NCI-H1092 treated with DMSO at 0.1 percent for 48 hours (cell line): ENCODE measurements at regions not wholly inside any gene's neighbourhood (a gene's known extent, or its start where the extent isn't known, plus 50 kb on each side); places are given as distances from the start of the nearest gene placed in this dataset.

Source experiments
- DNase-seq: peaks from one replicate; lab custom pipeline; 2025; lab: John Stamatoyannopoulos, UW

DNA sequence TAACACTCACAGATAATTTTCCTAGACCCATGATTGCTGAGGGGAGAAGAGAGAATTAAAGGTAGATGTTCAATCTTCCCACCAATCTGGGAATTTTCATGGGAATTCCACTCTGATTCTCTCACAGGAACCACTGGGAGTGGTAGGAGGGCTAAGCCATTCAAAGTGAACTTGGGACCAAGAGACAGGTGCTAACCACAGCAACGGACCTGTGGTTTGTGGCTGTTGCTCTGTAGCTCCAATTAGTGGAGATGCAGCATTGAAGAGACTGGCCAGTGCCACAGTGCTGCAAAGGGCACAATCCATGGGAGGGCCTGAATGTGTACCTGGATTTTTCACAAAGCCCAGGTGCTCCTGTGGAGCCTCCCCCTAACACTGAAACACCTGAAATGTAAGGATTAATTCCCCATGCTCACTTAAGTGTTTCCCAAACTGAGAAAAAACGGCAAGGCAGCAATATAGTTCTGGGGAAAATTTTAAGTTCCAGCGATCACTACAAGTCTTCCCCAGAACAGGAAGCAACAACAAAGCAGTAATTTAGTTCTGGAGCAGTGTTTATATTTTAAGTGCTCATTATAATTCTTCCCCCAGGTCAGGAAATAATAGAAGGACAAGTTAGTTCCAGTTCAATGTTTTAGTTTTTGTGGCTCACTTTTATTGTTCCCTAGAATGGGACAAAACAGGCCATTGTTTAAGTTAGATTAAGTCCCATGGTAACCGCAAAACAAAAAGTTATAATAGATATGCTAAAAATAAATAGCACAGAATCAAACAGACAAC, 1045.8 kb downstream of the CNTNAP5 start:
- DNase-seq = no peak

DNA sequence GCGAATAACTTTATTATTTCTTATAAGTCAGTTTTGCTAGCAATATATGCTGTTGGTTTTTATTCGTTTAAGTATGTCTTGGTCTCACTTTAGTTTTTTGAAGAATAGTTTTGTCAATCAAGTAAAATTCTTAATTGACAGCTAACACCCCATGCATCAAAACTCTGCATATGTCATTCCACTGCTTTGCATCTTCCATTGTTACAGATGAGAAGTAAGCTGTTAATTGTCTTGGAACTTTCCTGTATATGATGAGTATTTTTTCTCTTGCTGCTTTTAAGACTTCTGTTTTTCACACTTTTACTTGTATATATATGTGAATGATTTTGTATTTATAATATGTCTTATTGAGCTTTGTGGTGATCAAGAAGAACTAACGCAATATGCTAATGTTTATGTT, 1048.4 kb downstream of the CNTNAP5 start:
- DNase-seq = no peak

DNA sequence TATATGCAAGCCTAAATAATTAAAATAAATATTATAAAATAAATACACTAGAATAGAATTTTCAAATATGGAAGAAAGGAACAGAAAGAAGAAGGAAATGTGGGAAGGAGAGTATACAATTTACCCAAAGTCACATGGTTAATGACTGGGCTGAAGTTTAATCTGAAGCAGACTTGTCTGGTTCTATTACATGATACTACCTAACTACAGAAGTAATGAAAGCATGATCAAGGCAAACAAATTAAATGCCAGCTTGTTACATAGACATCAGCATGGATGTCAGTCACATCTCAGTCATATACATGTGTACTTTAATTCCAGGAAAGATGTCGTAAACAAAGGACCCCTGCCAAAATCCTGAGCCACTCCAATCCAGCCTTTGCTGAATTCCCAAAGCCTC, 1060.8 kb downstream of the CNTNAP5 start:
- peak; percentile 25 for DNase-seq

GRCh38 chr2:125086313-125087184, 1061.5 kb downstream of the CNTNAP5 start:
- DNase-seq = peak; percentile 36

DNA sequence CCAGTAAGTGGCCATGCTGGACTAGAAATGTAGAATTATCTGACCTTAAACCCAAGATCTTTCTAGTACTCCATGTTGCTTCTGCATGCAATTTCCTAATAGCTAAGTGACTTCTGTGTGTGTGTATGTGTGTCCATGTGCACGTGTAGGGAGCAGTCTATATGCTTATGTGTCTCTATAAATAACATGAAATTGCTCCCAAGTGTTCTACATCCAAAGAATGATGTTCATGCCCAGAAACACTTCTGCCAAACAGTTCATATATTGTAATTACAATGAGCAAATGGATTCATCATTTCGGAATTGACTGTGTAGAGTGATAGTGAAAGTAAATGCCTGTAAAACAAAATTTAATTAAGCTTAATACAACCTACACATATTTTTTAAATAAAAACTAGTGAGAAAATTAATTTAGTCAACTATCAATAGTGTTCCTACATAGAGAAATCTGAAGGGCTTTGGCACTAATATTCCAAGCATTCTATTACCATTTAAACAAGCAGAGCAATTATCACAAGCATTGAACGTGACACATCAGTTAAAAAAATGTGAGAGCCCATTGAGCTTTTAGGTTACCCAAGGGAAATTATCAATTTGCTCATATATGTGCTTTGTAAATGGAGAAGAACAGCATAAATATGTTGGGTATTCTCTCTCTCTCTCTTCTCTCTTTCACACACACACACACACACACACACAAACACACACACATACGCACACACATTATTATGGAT, 1067.4 kb downstream of the CNTNAP5 start:
- peak; percentile 18 for DNase-seq

- no peak for DNase-seq
Observed at GRCh38 chr2:125095826-125096225, 1070.7 kb downstream of the CNTNAP5 start.

DNA sequence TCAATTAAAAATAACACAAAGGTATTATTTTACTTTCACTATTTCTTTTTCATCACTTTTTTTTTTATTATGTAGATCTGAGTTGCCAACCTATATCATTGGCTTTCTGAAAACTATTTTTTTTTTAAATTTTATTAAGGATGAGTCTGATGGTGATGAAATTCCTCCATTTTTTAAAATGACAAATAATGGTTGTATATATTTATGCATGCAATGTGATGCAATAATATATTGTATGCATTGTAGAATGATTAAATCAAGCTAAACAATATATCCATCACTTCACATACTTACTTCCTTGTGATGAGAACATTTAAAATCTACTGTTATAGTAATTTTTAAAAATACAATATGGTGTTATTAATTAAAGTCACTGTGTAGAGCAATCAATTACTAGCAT, 1081.6 kb downstream of the CNTNAP5 start:
- DNase-seq = no peak

GRCh38 chr2:125107446-125107845, 1082.4 kb downstream of the CNTNAP5 start:
- DNase-seq = no peak

DNA sequence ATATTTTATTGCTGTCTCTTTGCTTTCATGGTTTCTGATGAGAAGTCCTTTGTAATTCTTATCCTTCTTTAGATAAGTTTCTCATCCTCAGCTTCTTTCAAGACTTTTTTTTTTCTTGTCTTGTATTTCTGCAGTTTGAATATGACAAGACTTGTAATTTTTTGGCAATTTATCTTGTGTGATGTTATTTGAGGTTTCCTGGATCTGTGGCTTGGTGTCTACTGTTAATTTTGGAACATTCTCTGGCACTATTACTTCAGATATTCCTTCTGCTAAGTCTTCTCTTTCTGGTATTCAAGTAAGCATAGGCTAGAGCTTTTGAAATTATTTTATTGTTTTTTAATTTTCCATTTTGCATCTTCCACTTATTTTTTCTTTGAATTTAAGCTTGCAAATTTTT, 1083.2 kb downstream of the CNTNAP5 start:
- DNase-seq = no peak

GRCh38 chr2:125125902-125126301, 1100.8 kb downstream of the CNTNAP5 start:
- no peak for DNase-seq

GRCh38 chr2:125160947-125161346, 1135.9 kb downstream of the CNTNAP5 start:
- DNase-seq = no peak

- DNase-seq = no peak
Observed at GRCh38 chr2:125167152-125167551, 1142.1 kb downstream of the CNTNAP5 start.

- no peak for DNase-seq
Observed at GRCh38 chr2:125167820-125168219, 1142.7 kb downstream of the CNTNAP5 start.

- no peak for DNase-seq
Observed at GRCh38 chr2:125168442-125168841, 1143.4 kb downstream of the CNTNAP5 start.

- no peak for DNase-seq
Observed at GRCh38 chr2:125169022-125169763, 1144.1 kb downstream of the CNTNAP5 start.

GRCh38 chr2:125169764-125170146, 1144.7 kb downstream of the CNTNAP5 start:
- DNase-seq = no peak

DNA sequence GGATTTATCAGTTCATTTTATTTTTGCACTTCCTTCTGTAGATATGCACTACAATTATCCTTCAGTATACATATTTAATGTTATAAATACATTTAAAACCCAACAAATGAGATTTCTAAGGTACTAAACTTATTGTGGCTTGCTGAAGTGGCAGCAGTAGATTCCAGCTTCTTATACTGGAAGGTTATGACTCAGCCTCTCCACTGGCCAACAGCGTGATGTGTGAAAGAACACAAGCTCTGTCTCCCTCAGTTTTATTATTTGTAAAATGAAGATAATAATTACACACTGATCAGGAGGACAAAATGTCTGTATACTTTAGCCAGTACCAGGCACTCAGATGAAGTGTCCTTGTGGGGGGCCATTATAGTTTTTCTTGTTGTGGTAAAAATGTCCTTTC, 1147.1 kb downstream of the CNTNAP5 start:
- DNase-seq = no peak

DNA sequence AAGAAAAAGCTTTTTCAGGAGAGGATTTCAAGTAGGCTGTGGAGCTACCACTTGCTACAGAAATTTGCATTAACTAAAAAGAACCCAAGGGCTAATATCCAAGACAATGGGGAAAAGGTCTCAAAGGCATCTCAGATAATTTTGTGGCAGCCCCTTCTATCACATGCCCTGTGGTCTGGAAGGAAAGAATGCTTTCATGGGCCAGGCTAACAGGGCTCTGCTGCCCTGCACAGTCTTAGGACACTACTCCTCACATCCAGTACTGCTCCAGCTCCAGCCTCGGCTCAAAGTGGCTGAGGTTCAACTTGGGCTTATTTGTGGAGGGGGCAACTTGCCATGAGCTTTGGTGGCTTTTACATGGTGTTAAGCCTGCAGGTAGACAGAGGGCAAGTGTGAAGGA, 1150.3 kb downstream of the CNTNAP5 start:
- no peak for DNase-seq

- DNase-seq = no peak
Observed at GRCh38 chr2:125185691-125186270, 1160.7 kb downstream of the CNTNAP5 start.

GRCh38 chr2:125207431-125207830, 1182.3 kb downstream of the CNTNAP5 start:
- no peak for DNase-seq

- DNase-seq = no peak
Observed at GRCh38 chr2:125216321-125216720, 1191.2 kb downstream of the CNTNAP5 start.
